Ascending aorta (tissue), 2 donors: ENCODE measurements at regions not wholly inside any gene's neighbourhood (a gene's known extent, or its start where the extent isn't known, plus 50 kb on each side); places are given as distances from the start of the nearest gene placed in this dataset.

ENCODE experiments used
- DNase-seq, 2 donors: peaks; one replicate each; pipeline ENCODE4 v3.0.0-alpha.2; 2019; ENCODE audit warnings: low spot score in 2 of 2
- H3K27ac ChIP-seq, 2 donors: fragments of 200-600 bp; sonication (generic); one replicate each; pipeline ENCODE4 v1.5.1; 2016 to 2017; ENCODE audit warnings: mild to moderate bottlenecking in 1 of 2
- H3K27me3 ChIP-seq: fragments of 200-600 bp; sonication (generic); one replicate; pipeline ENCODE4 v1.5.1; 2017
- H3K36me3 ChIP-seq, 2 donors: fragments of 200-600 bp; sonication (generic); one replicate each; pipeline ENCODE4 v1.5.1; 2016
- H3K4me1 ChIP-seq, 2 donors: fragments of 200-600 bp; sonication (generic); one replicate each; pipeline ENCODE4 v1.5.1; 2016 to 2017; ENCODE audit warnings: mild to moderate bottlenecking in 1 of 2
- H3K4me3 ChIP-seq, 2 donors: fragments of 200-600 bp; sonication (generic); one replicate each; pipeline ENCODE4 v1.5.1; 2016 to 2017; ENCODE audit warnings: mild to moderate bottlenecking in 1 of 2
- H3K9me3 ChIP-seq, 2 donors: fragments of 200-600 bp; sonication (generic); one replicate each; pipeline ENCODE4 v1.5.1; 2016
- intact Hi-C: fragments of 100-400 bp; cut with DNase I; formaldehyde crosslinking; loops from one replicate; pipeline ENCODE4 v1.15.1; 2023
- TF ChIP-seq, protein P1 (sequence below), 3 experiments: fragments of 200-600 bp in 2 of 3; fragments of 450-650 bp in 1 of 3; sonication (generic) in 2 of 3; IDR thresholded peaks; one replicate each; pipeline ENCODE4 v1.5.1; 2016 to 2019; ENCODE audit warnings: antibody characterized with exemption in 3 of 3, mild to moderate bottlenecking in 1 of 3, moderate library complexity in 1 of 3

DNA sequence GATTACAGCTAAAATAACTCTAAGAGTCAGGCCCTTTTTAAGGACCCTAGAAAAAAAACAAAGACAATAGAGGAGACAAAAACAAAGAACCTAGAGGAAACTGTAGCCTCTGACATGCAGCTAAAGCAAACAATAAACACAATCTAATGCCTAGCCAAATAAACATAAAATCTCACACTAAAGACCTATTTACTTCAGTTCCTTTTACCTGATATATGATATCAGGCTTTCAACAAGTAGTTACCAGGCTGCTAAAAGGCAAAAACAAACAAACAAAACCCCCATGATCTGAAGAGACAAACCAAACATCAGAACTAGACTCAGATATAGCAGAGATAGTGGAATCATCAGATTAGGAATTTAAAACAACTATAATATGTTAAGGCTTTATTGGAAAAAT, 226.5 kb upstream of the POU5F2 start:
- TF ChIP-seq, protein P1, sequence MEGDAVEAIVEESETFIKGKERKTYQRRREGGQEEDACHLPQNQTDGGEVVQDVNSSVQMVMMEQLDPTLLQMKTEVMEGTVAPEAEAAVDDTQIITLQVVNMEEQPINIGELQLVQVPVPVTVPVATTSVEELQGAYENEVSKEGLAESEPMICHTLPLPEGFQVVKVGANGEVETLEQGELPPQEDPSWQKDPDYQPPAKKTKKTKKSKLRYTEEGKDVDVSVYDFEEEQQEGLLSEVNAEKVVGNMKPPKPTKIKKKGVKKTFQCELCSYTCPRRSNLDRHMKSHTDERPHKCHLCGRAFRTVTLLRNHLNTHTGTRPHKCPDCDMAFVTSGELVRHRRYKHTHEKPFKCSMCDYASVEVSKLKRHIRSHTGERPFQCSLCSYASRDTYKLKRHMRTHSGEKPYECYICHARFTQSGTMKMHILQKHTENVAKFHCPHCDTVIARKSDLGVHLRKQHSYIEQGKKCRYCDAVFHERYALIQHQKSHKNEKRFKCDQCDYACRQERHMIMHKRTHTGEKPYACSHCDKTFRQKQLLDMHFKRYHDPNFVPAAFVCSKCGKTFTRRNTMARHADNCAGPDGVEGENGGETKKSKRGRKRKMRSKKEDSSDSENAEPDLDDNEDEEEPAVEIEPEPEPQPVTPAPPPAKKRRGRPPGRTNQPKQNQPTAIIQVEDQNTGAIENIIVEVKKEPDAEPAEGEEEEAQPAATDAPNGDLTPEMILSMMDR (IDR thresholded peaks at IDR 0.05): no peak
- Histone ChIP-seq H3K27ac (no peak overlapping the region), H3K4me1 (no peaks in the 10 kb centered on the region), H3K4me3 (no peak overlapping the region), H3K36me3 (peaks cover 0 to 4% of the 10 kb centered on the region in 2 donors), H3K27me3 (no peaks in the 10 kb centered on the region), H3K9me3 (no peaks in the 10 kb centered on the region)
- no peak for DNase-seq
- intact Hi-C loops: no loop called here

DNA sequence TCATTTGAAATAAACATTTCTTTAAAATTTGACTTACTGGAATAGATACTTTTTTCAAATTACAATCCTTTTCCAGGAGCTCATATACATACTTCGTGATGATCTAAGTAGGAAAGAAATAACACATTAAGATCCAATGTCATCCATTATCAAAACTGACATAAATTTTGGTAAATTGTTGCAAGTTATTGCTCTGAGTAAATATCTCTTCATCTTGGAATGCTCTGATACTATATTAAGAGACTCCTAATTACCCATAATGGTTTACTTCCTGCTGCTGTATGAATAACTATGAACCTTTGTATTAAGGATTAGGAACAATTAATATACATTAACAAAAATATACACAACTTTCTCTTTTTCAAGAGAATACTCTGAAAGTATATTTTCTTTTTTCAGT, 223.0 kb upstream of the POU5F2 start:
- H3K4me3 ChIP-seq: no peak overlapping the region
- DNase-seq: no peak
- no peaks in the 10 kb centered on the region for H3K27me3 ChIP-seq
- no peaks in the 10 kb centered on the region for H3K9me3 ChIP-seq
- peaks cover 0 to 4% of the 10 kb centered on the region in 2 donors for H3K36me3 ChIP-seq
- TF ChIP-seq, protein P1 (IDR thresholded peaks at IDR 0.05): no peak
- no peak overlapping the region for H3K27ac ChIP-seq
- intact Hi-C loops: no loop called here
- no peaks in the 10 kb centered on the region for H3K4me1 ChIP-seq

GRCh38 chr5:93960042-93960441, 218.6 kb upstream of the POU5F2 start:
- no peaks in the 10 kb centered on the region for H3K4me1 ChIP-seq
- H3K4me3 ChIP-seq: no peak overlapping the region
- intact Hi-C loops: no loop called here
- no peaks in the 10 kb centered on the region for H3K9me3 ChIP-seq
- no peak for DNase-seq
- H3K27me3 ChIP-seq: no peaks in the 10 kb centered on the region
- peaks cover 0 to 4% of the 10 kb centered on the region in 2 donors for H3K36me3 ChIP-seq
- H3K27ac ChIP-seq: no peak overlapping the region
- TF ChIP-seq, protein P1 (IDR thresholded peaks at IDR 0.05): no peak

DNA sequence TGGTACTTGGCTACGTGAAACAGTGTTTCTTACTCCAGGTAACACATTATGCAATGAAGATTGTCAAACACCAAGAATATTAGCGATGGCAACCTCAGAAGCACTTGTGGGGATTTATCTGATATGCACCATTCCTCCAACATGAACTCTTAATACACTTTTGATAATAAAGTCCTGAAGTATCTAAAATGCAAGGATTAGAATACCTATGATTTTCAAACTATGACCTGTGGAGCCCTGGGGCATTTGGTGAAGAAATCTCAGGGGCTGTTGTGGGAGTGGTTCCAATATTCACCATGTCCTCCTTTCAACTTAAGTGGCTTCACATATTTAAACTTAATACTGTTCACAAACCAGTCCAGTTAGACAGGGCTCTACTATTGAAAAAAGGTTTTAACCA, 214.6 kb upstream of the POU5F2 start:
- no peak overlapping the region for H3K27ac ChIP-seq
- peaks cover 0 to 3% of the 10 kb centered on the region in 2 donors for H3K36me3 ChIP-seq
- H3K9me3 ChIP-seq: no peaks in the 10 kb centered on the region
- no peaks in the 10 kb centered on the region for H3K27me3 ChIP-seq
- no peaks in the 10 kb centered on the region for H3K4me1 ChIP-seq
- no peak for DNase-seq
- no peak overlapping the region for H3K4me3 ChIP-seq
- intact Hi-C loops: no loop called here
- TF ChIP-seq, protein P1 (IDR thresholded peaks at IDR 0.05): no peak

- no peaks in the 10 kb centered on the region for H3K27me3 ChIP-seq
- peaks cover 0 to 3% of the 10 kb centered on the region in 2 donors for H3K36me3 ChIP-seq
- no peaks in the 10 kb centered on the region for H3K4me1 ChIP-seq
- H3K27ac ChIP-seq: no peak overlapping the region
- DNase-seq: no peak
- intact Hi-C loops: no loop called here
- H3K9me3 ChIP-seq: no peaks in the 10 kb centered on the region
- TF ChIP-seq, protein P1 (IDR thresholded peaks at IDR 0.05): no peak
- no peak overlapping the region for H3K4me3 ChIP-seq
These were observed 213.1 kb upstream of the POU5F2 start for GRCh38 chr5:93954421-93955069.

GRCh38 chr5:93953442-93953841, 212.0 kb upstream of the POU5F2 start:
- Histone ChIP-seq H3K36me3 (peaks cover 0 to 3% of the 10 kb centered on the region in 2 donors), H3K9me3 (no peaks in the 10 kb centered on the region), H3K4me3 (no peak overlapping the region), H3K4me1 (no peaks in the 10 kb centered on the region), H3K27me3 (no peaks in the 10 kb centered on the region), H3K27ac (no peak overlapping the region)
- intact Hi-C loops: no loop called here
- TF ChIP-seq, protein P1 (IDR thresholded peaks at IDR 0.05): no peak
- DNase-seq: no peak
